Kidney (tissue), 13 donors: ENCODE measurements at regions not wholly inside any gene's neighbourhood (a gene's known extent, or its start where the extent isn't known, plus 50 kb on each side); places are given as distances from the start of the nearest gene placed in this dataset.

Experiments
- DNase-seq, 5 donors: peaks; one replicate each; pipeline ENCODE4 v3.0.0-alpha.2; 2013 to 2020
- FAIRE-seq: peaks from 2 replicates; lab custom pipeline; 2012; peaks lifted over from hg19 to GRCh38; lab: Jason Lieb, UNC
- H3K27ac ChIP-seq, 2 donors: one replicate each; pipeline ENCODE4 v1.7.0; 2013; ENCODE audit warnings: low read depth in 2 of 2, low read length in 2 of 2, inconsistent platforms in 1 of 2
- H3K27me3 ChIP-seq: one replicate; pipeline ENCODE4 v1.7.1; 2013; ENCODE audit warnings: low read length, inconsistent platforms; ENCODE audit not compliant: control insufficient read depth, insufficient read depth
- H3K36me3 ChIP-seq, 3 donors: one replicate each; pipeline versions ENCODE4 v1.7.0 to v1.7.1; 2013; ENCODE audit warnings: low read length in 3 of 3, control low read depth in 1 of 3, inconsistent platforms in 1 of 3; ENCODE audit not compliant: insufficient read depth in 3 of 3, control insufficient read depth in 2 of 3
- H3K4me1 ChIP-seq, 3 donors: one replicate each; pipeline versions ENCODE4 v1.7.0 to v1.7.1; 2013; ENCODE audit warnings: low read length in 3 of 3, inconsistent platforms in 1 of 3, low read depth in 1 of 3; ENCODE audit not compliant: control insufficient read depth in 2 of 3, insufficient read depth in 2 of 3
- H3K4me3 ChIP-seq, 3 donors: one replicate each; pipeline versions ENCODE4 v1.7.0 to v1.8.1; 2013; ENCODE audit warnings: low read length in 3 of 3, control low read depth in 1 of 3, inconsistent platforms in 1 of 3
- H3K9ac ChIP-seq, 3 donors: one replicate each; pipeline versions ENCODE4 v1.7.0 to v1.7.1; 2013; ENCODE audit warnings: low read length in 3 of 3, control low read depth in 1 of 3, inconsistent platforms in 1 of 3
- H3K9me3 ChIP-seq, 3 donors: one replicate each; pipeline versions ENCODE4 v1.7.0 to v1.7.1; 2013; ENCODE audit warnings: low read length in 3 of 3, control low read depth in 1 of 3, inconsistent platforms in 1 of 3; ENCODE audit not compliant: control insufficient read depth in 2 of 3, insufficient read depth in 1 of 3
- intact Hi-C: fragments of 100-400 bp; cut with DNase I; formaldehyde crosslinking; loops from one replicate; pipeline ENCODE4 v1.11.1; 2022
- TF ChIP-seq, protein P1 (sequence below): IDR thresholded peaks from 3 replicates; pipeline ENCODE4 v1.5.1; 2012; ENCODE audit warnings: mild to moderate bottlenecking, moderate library complexity, borderline replicate concordance; ENCODE audit not compliant: insufficient read depth; ENCODE audit errors: extremely low read depth
- donor health status: control.
- donor health status: control.
- donor health status: control.
- donor health status: control.
- donor health status: control.
- donor health status: DM: yes; HTN: yes; CAD: no.
- donor health status: Normal renal cell carcinoma (clear cell type).

- no peak overlapping the region for H3K27ac ChIP-seq
- FAIRE-seq, result no peak
Measured at GRCh38 chr2:88836351-88836750, 144.9 kb downstream of the RPIA start.

GRCh38 chr2:88837511-88838160 lies 146.2 kb downstream of the RPIA start:
- Histone ChIP-seq H3K4me3 (no peak overlapping the region), H3K27me3 (no peaks in the 10 kb centered on the region), H3K27ac (no peak overlapping the region), H3K9me3 (no peaks in the 10 kb centered on the region), H3K9ac (no peak overlapping the region), H3K4me1 (no peaks in the 10 kb centered on the region), H3K36me3 (no peaks in the 10 kb centered on the region)
- intact Hi-C loops, result no loop called here
- no peak for FAIRE-seq
- no peak for DNase-seq
- TF ChIP-seq, protein P1, sequence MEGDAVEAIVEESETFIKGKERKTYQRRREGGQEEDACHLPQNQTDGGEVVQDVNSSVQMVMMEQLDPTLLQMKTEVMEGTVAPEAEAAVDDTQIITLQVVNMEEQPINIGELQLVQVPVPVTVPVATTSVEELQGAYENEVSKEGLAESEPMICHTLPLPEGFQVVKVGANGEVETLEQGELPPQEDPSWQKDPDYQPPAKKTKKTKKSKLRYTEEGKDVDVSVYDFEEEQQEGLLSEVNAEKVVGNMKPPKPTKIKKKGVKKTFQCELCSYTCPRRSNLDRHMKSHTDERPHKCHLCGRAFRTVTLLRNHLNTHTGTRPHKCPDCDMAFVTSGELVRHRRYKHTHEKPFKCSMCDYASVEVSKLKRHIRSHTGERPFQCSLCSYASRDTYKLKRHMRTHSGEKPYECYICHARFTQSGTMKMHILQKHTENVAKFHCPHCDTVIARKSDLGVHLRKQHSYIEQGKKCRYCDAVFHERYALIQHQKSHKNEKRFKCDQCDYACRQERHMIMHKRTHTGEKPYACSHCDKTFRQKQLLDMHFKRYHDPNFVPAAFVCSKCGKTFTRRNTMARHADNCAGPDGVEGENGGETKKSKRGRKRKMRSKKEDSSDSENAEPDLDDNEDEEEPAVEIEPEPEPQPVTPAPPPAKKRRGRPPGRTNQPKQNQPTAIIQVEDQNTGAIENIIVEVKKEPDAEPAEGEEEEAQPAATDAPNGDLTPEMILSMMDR, result no peak

More at GRCh38 chr2:88836351-88836750, 144.9 kb downstream of the RPIA start:
- intact Hi-C loops, result no loop called here
- Histone ChIP-seq H3K9me3 (no peaks in the 10 kb centered on the region), H3K36me3 (no peaks in the 10 kb centered on the region), H3K4me3 (no peak overlapping the region), H3K9ac (no peak overlapping the region), H3K27me3 (no peaks in the 10 kb centered on the region), H3K4me1 (no peaks in the 10 kb centered on the region)
- TF ChIP-seq, protein P1, result no peak
- DNase-seq, result no peak

GRCh38 chr2:88838165-88838635 lies 146.7 kb downstream of the RPIA start:
- TF ChIP-seq, protein P1, result no peak
- H3K36me3 ChIP-seq, result no peaks in the 10 kb centered on the region
- DNase-seq, result no peak
- no peaks in the 10 kb centered on the region for H3K4me1 ChIP-seq
- H3K27me3 ChIP-seq, result no peaks in the 10 kb centered on the region
- H3K4me3 ChIP-seq, result no peak overlapping the region
- H3K9ac ChIP-seq, result no peak overlapping the region
- no peak overlapping the region for H3K27ac ChIP-seq
- H3K9me3 ChIP-seq, result no peaks in the 10 kb centered on the region
- intact Hi-C loops, result no loop called here
- FAIRE-seq, result no peak
